GM12873 (cell line): ENCODE measurements at regions not wholly inside any gene's neighbourhood (a gene's known extent, or its start where the extent isn't known, plus 50 kb on each side); places are given as distances from the start of the nearest gene placed in this dataset.

Experiments
- TF ChIP-seq, protein P1 (sequence below): IDR thresholded peaks from 2 replicates; pipeline ENCODE4 v1.5.1; 2012; ENCODE audit warnings: low read depth, mild to moderate bottlenecking, moderate library complexity, low read length, control low read depth; ENCODE audit not compliant: insufficient read depth; ENCODE audit errors: missing control alignments

DNA sequence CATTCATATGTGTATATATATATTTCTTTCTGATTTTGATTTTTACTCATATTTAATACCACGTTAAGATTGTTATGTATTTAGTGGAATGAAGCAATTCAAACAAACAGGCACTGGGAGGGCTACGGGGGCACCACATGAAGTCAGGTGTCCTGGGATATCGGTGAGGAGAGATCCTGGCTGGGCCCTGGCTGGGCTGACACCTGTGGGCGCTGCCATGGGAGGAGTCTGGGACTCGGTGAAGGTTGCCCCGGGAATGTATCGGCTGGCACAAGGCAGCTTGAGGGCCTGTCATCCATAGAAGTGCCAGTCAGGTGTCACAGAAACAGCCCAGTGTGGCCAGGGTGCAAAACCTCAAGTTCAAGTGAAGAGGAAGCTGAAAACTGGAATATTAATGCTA lies 766.9 kb upstream of the ARPP21 start:
- TF ChIP-seq, protein P1, sequence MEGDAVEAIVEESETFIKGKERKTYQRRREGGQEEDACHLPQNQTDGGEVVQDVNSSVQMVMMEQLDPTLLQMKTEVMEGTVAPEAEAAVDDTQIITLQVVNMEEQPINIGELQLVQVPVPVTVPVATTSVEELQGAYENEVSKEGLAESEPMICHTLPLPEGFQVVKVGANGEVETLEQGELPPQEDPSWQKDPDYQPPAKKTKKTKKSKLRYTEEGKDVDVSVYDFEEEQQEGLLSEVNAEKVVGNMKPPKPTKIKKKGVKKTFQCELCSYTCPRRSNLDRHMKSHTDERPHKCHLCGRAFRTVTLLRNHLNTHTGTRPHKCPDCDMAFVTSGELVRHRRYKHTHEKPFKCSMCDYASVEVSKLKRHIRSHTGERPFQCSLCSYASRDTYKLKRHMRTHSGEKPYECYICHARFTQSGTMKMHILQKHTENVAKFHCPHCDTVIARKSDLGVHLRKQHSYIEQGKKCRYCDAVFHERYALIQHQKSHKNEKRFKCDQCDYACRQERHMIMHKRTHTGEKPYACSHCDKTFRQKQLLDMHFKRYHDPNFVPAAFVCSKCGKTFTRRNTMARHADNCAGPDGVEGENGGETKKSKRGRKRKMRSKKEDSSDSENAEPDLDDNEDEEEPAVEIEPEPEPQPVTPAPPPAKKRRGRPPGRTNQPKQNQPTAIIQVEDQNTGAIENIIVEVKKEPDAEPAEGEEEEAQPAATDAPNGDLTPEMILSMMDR, result no peak

DNA sequence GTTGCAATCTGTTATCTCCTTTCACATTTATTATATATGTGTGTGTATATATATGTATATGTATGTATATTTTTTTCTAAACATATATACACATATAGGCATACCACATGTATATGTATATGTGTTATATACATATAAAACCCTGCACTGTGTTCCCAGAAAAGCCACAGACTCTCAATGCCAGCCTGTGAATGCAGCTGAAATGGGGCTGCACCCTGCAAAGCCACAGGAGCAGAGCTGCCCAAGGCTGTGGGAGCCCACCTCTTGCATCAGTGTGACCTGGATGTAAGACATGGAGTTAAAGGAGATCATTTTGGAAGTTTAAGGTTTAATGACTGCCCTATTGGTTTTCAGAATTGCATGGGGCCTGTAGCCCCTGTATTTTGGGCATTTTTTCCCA lies 762.3 kb upstream of the ARPP21 start:
- TF ChIP-seq, protein P1, result no peak

DNA sequence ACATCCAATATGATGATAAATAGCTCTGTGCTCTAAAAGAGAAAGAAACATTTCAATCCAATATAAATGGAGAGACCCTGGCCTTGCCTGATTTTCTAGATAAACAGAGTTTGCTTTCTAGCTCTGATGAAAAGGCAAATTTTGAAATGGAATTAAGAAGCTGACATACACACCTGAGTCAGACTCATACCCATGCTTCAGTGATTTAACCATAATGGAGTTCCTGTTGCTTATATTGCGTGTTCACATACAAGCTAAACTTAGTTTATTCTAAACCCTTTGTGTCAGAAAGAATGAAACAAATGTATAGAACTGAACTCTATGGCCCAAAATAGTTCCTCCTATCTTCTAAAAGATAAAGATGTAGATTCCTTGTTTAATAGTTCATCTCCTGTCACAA lies 760.8 kb upstream of the ARPP21 start:
- TF ChIP-seq, protein P1, result no peak

DNA sequence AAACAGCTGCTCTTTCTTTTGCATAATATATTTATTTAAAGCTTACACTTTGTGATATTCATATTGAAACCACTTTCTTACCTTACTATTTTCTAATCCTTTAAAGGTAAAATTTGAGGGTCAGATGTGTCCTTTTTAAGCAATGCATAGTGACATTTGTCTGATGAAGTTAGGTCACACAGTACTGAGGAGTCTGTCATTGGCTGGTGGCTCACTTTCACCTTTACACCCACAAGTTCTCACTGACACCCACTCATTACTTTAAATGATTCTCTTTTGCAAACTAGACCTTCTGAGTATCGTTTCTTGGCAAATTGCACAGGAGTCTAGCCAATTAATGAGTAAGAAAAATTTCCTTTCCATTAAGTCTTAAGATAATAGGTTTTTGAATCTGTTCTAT lies 758.3 kb upstream of the ARPP21 start:
- TF ChIP-seq, protein P1, result no peak

DNA sequence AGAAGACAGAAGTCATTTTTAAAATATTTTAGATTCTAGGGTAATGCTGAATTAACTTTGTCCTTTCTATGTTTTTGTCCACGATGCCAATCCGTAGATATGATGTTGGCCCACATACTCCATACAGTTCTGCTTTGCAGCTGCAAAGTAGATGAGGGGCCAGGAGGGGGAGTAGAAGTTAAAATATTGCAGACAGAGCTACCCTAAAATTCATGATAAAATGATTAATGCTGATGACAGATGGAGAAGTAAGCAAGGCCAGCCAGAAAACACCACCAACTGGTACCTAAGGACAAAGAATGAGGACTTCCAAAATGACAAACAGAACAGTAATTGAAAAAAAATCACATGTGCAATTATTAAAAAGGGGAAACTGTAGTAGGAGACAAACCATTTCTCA lies 756.6 kb upstream of the ARPP21 start:
- TF ChIP-seq, protein P1, result no peak

DNA sequence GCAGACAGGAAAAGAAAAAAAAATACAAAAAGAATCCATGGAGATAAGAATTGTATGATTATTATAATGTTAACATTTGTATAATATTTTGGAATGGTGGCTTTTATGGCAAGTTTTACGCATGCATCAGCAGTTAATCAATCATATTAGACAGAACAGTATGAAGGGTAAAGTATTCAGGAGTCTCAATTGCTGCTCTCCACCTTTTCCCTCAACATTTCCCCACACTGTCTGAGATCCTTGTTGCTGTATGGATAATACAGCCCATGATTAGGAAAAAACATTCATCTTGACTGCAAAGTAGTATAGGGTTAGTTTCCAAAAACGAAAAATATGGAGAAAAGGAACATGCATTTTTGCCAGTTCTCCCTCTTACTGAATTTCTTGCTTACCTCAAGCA lies 755.3 kb upstream of the ARPP21 start:
- TF ChIP-seq, protein P1, result no peak

DNA sequence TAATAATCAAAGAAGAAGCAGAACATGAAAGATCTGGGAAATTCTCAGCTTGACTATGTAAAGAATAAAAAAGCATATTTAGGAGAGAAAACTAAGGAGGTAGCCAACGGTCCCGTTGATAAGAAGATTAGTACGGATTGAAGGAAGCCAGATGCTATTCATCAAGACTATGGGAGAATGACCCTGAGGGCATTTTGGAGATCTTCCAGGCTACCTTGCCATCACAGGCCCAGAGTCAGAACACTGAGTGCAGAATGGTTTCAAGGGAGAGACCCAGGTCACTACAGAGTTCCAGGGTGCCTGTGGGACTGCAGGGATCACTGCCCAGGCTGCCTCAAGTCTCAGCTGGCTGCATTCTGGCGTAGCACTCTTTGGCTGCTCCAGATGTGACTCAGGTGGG lies 752.9 kb upstream of the ARPP21 start:
- TF ChIP-seq, protein P1, result no peak
